ENCODE measurements at regions not wholly inside any gene's neighbourhood (a gene's known extent, or its start where the extent isn't known, plus 50 kb on each side); places are given as distances from the start of the nearest gene placed in this dataset.

- TF ChIP-seq ATF3 (IDR thresholded peaks at IDR 0.05; ENCODE audit: insufficient read depth, low read depth, low read length): no peak
- TF ChIP-seq CHD7 (IDR thresholded peaks at IDR 0.05; ENCODE audit: insufficient replicate concordance, low read length): no peak
- TF ChIP-seq TAF7 (optimal IDR thresholded peaks at IDR 0.05; ENCODE audit: borderline replicate concordance, low read depth, low read length): no peak
Measured at GRCh38 chr1:143611159-143611558, 360.6 kb downstream of the FAM72C start (continued).
